ENCODE measurements at regions not wholly inside any gene's neighbourhood (a gene's known extent, or its start where the extent isn't known, plus 50 kb on each side); places are given as distances from the start of the nearest gene placed in this dataset.

DNA sequence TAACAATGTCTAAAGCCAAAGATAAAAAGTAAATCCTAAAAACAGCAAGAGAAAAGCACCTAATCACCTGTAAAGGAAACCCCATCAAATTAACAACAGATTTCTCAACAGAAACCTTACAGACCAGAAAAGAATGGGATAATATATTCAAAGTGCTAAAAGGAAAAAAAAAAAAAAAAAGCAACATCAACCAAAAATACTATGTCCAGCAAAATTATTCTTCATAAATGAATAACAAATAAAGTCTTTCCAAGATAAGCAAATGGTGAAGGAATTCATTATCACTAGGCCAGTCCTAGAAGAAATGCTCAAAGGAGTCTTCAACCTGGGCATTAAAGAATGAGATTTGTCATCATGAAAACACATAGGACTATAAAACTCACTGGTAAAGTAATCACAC lies 192.0 kb upstream of the UBASH3B start:
- Histone ChIP-seq H3K9ac (replicated peaks in 1 of 4; ENCODE audit: extremely low read depth in 1 of 4, low read depth in 3 of 4, low read length in 3 of 4) (no peak overlapping the region), H2BK12ac (ENCODE audit: low read depth, low read length) (no peak overlapping the region), H2BK120ac (replicated peaks; ENCODE audit: low read depth, low read length) (no peak overlapping the region), H4K5ac (ENCODE audit: insufficient read length, low read depth, low read length) (no peak overlapping the region), H3K4me2 (ENCODE audit: insufficient read depth in 1 of 2, low read depth in 2 of 2, low read length in 2 of 2) (no peak overlapping the region), H3K79me1 (ENCODE audit: low read depth, low read length) (no peaks in the 10 kb centered on the region), H3K18ac (ENCODE audit: extremely low read depth, low read length) (no peak overlapping the region), H2BK20ac (ENCODE audit: low read length) (no peak overlapping the region), H3K4me1 (replicated peaks in 1 of 4; ENCODE audit: control insufficient read depth in 3 of 4, insufficient read depth in 4 of 4, low read length in 3 of 4) (no peaks in the 10 kb centered on the region), H3K27me3 (replicated peaks in 1 of 4; ENCODE audit: control insufficient read depth in 3 of 4, extremely low read depth in 1 of 4, insufficient read depth in 3 of 4, low read length in 3 of 4) (no peaks in the 10 kb centered on the region), H3K23me2 (ENCODE audit: low read depth, low read length) (no peaks in the 10 kb centered on the region), H2BK15ac (ENCODE audit: low read length) (no peak overlapping the region), H3K14ac (ENCODE audit: insufficient read length) (no peak overlapping the region), H3K23ac (ENCODE audit: insufficient read length) (no peak overlapping the region), H3K27ac (ENCODE audit: low read depth, low read length) (no peak overlapping the region), H3K9me3 (ENCODE audit: insufficient read depth in 2 of 2, low read depth in 1 of 2, low read length in 1 of 2) (0 out of 4 replicates have a peak, but pooled peaks cover 0 to 2% of the 10 kb centered on the region in 2 experiments), H2BK5ac (ENCODE audit: low read depth, low read length) (no peak overlapping the region), H4K20me1 (replicated peaks in 1 of 2; ENCODE audit: control insufficient read depth in 1 of 2, insufficient read depth in 2 of 2, low read length in 2 of 2) (no peaks in the 10 kb centered on the region), H4K8ac (ENCODE audit: extremely low read depth, insufficient read depth, low read length) (no peak overlapping the region), H3K56ac (replicated peaks; ENCODE audit: insufficient read length, low read depth, low read length) (no peak overlapping the region), H2AK5ac (ENCODE audit: low read depth, low read length) (no peak overlapping the region), H3K4ac (replicated peaks; ENCODE audit: insufficient read length, low read depth, low read length) (no peak overlapping the region), H3K36me3 (ENCODE audit: control insufficient read depth in 2 of 4, insufficient read depth in 4 of 4, low read length in 3 of 4) (no peaks in the 10 kb centered on the region), H3K79me2 (ENCODE audit: control insufficient read depth in 1 of 2, insufficient read depth in 2 of 2, low read length in 2 of 2) (no peaks in the 10 kb centered on the region), H4K91ac (replicated peaks; ENCODE audit: insufficient read length, low read length) (no peak overlapping the region), H2AFZ (ENCODE audit: low read length) (no peak overlapping the region), H3K4me3 (ENCODE audit: extremely low read depth in 1 of 4, insufficient read depth in 2 of 4, low read depth in 3 of 4, low read length in 4 of 4) (no peak overlapping the region)
- TF ChIP-seq CBX8 (IDR thresholded peaks at IDR 0.05; ENCODE audit: borderline replicate concordance, low read depth, low read length) (no peak), HDAC6 (IDR thresholded peaks at IDR 0.05; ENCODE audit: low read depth, low read length) (no peak), CEBPB (IDR thresholded peaks at IDR 0.05; ENCODE audit: low read depth, low read length) (no peak), SP1 (IDR thresholded peaks at IDR 0.05; ENCODE audit: low read depth, low read length) (no peak), HDAC2 (IDR thresholded peaks at IDR 0.05; ENCODE audit: borderline replicate concordance in 1 of 2, low read depth in 2 of 2, low read length in 2 of 2) (no peak), BCL11A (IDR thresholded peaks at IDR 0.05; ENCODE audit: low read depth in 2 of 2, low read length in 2 of 2) (no peak), TAF1 (IDR thresholded peaks at IDR 0.05; ENCODE audit: low read depth, low read length) (no peak), SP2 (IDR thresholded peaks at IDR 0.05; ENCODE audit: low read length) (no peak), MAFK (IDR thresholded peaks at IDR 0.05; ENCODE audit: low read depth, low read length) (no peak), TAF7 (optimal IDR thresholded peaks at IDR 0.05; ENCODE audit: borderline replicate concordance, low read depth, low read length) (no peak), FOSL1 (IDR thresholded peaks at IDR 0.05; ENCODE audit: insufficient read depth, low read depth, low read length) (no peak)
- ChIA-PET CTCF (ENCODE audit: partially characterized antibody) (no interaction called here), POLR2A (ENCODE audit: partially characterized antibody) (no interaction called here)
- no peak for DNase-seq (ENCODE audit: low read depth in 1 of 2, low spot score in 2 of 2)
- no peak for FAIRE-seq

Data from H1 (cell line).